GM19395 (cell line): ENCODE measurements at regions not wholly inside any gene's neighbourhood (a gene's known extent, or its start where the extent isn't known, plus 50 kb on each side); places are given as distances from the start of the nearest gene placed in this dataset.
"Not testable (repeated sequence)": the region's sequence is repeated elsewhere in the genome, so short reads cannot be mapped to it uniquely, and the experiment has no call there.

Source experiments
- ATAC-seq: cut with Tn5 transposase; IDR thresholded peaks from one replicate; pipeline ENCODE4 v1.9.1; 2021; ENCODE audit warnings: mild to moderate bottlenecking, moderate library complexity; ENCODE audit not compliant: unreplicated experiment

DNA sequence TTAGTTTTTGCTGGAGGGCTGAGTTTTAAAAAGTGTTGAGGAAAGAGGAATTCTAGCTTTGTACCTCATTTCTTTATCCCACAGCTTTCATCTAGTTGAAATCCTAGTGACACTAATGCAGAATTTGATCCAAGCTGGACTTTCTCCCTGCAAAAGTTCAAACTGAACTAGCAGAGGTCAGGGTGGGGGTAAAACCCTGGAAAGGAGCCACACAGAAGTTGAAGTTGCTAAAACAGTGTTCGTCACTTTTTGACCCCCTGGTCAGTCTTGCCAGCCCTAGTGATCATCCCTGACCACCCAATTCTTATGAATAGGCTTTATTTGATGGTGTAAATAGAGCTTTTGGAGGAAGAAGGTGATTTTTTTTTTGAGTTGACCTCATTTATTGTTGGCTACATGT, 390.4 kb downstream of the TMEM38B start:
- ATAC-seq: no peak

- ATAC-seq: no peak
Observed at GRCh38 chr9:106085479-106085878, 391.1 kb downstream of the TMEM38B start.

DNA sequence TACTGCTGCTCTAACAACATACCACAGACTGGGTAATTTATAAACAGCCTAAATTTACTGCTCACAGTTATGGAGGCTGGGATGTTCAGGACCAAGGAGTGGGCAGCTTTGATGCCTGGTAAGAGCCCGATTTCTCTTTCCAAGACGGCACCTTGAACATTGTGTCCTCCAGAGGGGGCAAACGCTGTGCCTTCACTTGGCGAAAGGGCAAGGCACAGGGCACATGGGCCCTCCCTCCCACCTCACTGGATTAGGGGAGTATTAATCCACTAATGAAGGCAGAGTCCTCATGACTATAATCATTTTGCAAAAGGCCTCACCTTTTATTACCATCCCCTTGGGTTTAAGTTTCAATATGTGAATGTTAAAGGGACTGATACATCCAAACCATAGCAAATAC, 397.7 kb downstream of the TMEM38B start:
- ATAC-seq: no peak

DNA sequence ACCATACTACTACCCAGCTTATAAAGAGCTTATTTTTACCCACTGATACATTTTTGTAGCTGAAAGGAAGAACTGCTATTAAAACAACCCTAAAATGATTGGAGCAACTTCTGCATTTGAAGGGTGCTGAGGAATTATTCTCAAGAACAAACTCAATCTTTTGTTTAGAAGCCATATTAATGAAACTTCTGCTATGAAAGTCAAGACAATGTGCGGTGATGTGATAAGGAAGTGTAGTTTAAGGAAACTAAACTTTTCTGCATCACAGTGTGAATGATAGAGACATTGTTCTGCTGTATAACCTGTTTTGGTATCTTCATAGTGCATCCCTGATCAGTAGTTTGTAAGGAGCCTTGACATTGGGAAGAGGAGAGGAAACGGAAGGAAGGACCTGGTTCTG, 408.5 kb downstream of the TMEM38B start:
- ATAC-seq: no peak

DNA sequence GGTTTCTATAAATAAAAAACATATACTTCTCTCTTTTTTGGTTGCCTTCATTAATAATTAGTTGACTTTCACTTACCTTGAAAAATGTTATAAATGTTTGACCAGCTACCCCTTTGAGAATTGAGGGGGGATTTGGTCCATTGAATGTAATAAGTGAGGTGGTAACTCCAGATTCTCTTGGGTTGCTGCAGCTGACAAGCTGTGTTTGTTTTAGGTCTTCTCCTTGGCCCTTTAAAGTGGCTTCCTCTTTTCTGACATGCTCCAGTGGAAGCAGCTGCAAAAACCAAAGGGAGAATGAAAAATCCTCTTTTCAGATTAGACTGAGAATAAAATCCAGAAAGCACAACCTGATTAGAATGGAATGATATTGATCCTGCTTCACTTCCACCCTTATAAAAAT, 410.5 kb downstream of the TMEM38B start:
- ATAC-seq: no peak

- no peak for ATAC-seq
Observed at GRCh38 chr9:106106396-106106795, 412.1 kb downstream of the TMEM38B start.

DNA sequence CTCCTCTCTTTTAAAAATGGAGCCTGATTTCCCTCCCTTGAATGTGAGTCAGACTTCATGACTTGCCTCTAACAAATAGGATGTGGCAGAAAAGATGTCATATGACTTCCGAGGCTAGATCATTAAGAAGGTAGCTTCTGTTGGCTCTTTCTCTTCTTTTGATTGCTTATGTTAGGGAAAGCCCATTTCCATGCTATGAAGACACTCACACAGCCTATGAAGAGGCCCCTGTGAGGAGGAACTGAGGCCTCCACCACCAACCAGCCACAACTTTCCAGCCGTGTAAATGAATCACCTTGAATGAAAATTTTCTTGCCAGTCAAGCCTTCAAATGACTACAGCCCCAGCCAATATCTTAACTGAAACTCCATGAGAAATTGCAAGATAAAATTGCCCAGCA, 413.4 kb downstream of the TMEM38B start:
- no peak for ATAC-seq

DNA sequence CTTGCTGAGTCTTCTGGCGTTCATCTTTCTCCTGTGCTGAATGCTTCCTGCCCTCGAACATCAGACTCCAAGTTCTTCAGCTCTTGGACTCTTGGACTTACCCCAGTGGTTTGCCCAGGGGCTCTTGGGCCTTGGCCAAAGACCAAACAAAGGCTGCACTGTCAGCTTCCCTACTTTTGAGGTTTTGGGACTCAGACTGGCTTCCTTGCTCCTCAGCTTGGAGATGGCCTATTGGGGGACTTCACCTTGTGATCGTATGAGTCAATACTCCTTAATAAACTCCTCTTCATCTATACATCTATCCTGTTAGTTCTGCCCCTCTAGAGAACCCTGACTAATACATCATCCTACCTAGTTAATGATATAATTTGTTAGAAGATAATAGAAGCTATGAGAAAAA, 415.4 kb downstream of the TMEM38B start:
- ATAC-seq: not testable (repeated sequence)

DNA sequence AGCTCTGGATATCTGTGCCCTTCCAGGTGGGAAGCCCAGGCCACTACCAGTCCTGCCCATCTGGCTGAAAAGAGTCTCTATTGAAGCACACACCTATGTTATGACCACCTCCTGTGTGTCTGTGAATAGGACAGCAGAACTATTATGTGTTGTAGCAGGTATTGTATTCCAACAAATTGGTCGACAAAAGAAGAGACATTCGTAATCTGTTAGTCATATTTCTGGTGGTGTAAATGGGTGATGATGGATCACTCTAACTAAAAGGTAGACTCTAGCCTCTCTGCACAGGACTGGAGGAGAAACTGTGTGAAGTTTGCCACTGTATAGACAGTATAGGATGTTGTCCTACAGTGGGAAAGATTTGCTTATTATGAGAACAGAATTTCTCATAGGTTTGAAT, 416.1 kb downstream of the TMEM38B start:
- ATAC-seq: no peak

DNA sequence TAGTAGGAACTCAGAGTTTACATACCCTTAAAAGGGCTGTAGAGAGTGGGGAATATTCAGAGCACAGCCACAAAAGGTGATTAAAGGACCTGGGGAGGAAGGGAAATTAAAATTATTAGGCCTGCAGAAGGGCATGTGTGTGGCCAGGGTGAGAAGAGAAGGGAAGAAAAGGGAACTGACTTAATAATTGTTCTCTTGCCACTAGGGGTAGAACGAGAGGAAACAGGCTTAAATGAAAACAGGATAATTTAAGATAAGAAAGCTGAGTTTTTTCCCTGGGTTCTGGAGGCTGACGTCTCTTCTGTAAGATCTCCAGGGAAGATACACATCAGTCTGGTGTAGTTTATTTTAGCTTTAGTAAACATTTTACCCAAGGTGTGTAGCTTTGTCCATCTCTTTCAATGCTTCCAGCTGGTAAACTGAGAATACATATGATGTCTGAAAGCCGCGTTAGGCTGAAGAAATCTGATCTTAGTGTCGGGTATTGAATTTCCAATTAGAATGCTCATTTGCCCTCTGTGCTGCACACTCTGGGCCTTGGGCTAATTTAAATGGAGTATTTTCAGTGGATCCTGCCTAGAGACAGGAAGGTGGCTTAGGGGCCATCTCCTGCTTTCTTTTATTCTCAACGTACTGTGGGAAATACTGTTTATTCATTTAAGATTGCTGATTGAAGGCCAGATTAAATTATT, 416.8 kb downstream of the TMEM38B start:
- no peak for ATAC-seq

DNA sequence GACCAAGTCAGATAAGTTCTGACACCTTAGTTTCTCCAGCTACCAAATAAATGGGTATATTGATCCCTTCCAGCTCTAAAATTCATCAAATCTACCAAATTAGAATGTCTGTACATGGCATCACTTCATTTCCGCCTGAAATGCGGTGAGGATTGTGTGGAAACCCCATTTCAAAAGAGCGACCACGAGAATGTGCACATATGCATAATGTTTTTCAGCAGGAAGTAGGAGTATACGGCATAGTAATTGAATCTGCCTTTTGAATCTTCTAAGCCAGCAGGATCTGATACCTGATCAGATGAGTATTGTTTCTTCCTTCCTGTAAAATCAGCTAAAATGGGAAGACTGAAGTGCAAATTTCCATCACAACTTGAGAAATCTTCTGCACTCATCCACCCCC, 418.6 kb downstream of the TMEM38B start:
- no peak for ATAC-seq

DNA sequence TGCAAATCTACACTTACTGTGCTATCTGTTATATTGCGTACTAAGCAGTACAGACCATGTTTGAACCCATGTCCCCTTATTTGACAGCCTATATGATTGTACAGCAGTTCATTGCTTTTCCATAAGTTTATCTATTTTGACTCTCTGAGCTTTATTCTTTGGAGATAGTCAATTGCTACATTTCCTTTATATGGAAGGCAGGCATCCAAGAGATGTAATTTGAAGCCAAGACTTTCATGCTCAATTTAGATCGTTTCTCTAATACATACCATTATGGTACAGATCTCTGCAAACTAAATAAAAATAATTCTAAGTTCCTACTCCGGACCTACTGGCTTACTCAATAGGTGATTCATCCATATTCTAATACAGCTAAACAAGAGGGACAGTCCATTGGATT, 424.8 kb downstream of the TMEM38B start:
- ATAC-seq: no peak

DNA sequence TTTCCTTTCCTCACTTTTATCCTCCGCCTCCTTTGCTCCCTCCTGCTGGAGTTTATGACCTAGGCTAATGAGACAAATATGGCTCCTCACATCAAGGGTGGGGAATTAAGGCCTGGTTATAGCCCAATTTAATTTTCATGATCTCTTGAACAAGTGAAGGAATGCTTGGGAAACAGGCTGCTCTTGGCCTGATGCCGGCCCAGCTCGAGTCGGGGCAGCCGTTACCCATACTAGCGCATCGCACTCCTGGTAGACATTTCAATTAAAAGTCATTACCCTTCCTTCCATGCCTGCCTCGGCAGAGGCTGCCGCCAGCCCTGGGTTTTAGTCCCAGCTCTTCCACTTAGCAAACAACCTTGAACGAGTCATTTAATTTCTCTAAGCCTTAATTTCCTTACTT, 425.7 kb downstream of the TMEM38B start:
- ATAC-seq: no peak

DNA sequence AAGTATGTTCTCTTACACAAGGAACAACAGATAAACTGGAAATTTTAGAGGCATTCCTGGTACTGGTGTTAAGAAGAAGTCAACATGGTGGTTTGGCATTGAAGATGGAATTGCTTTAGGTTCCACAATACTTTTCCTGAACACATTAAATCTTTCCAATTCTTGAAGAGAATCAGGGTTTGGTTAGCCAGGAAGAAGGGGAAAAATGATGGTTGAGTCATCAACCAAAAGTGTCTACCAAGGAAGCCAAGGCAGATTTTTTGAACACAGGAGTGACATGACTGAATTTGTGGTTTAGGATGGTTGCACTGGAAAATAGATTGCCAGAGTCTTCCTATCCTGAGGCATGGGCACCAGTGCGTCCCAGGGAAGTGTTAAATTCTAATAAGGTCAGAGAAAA, 433.4 kb downstream of the TMEM38B start:
- ATAC-seq: no peak

DNA sequence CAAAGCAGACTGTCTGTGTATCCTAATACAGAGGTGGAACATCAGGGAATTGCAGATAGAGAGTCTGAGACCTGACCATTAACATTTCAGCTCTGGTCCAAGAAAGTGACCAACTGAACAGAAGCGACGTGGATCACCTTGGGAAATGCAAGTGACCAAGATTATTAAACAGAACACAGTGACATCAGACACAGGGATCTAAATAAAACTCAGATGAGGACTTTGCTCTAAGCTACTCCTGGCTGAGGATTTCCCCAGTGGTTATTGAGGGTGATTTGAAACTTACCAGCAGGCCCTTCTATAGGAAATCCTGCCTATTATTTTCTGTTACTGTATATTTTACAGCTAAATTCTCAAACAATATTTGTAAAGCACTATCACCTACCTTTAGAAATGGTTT, 436.0 kb downstream of the TMEM38B start:
- no peak for ATAC-seq

DNA sequence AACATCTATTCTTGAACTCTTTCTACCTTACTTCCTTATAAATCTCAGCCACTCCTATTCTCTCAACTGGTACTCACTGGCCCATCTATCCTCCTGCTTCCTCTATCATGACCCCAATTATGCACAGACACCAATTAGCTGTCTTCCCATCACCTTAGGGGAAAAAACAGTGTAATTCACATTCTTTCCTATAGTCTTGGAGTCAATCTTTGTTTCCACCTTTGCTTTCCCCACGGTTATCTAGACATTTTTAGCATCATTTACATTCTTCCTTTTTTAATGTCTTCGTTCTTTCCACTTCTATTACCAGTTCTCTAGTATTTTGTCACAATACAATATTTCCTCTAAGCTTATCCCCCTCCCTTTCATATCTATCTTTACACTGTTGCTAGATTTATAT, 449.4 kb downstream of the TMEM38B start:
- ATAC-seq: no peak

- no peak for ATAC-seq
Observed at GRCh38 chr9:106146066-106146840, 451.9 kb downstream of the TMEM38B start.

GRCh38 chr9:106146886-106147285, 452.5 kb downstream of the TMEM38B start:
- ATAC-seq: no peak

DNA sequence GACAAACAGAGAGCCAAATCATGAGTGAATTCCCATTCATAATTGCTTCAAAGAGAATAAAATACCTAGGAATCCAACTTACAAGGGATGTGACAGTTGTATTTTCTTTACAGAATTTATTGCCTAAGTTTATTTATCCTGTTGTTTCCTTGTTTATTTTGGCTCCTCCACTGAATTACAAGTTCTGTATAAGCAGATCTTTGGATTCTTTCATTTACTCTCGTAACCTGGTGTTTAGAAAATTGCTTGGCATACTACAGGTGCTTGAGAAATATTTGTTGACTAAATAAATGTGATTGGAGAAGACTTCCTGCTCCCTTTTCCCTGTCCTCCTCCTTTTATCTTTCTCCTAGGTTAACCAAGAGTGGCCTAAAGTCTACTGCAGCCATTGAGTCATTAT, 455.6 kb downstream of the TMEM38B start:
- no peak for ATAC-seq

DNA sequence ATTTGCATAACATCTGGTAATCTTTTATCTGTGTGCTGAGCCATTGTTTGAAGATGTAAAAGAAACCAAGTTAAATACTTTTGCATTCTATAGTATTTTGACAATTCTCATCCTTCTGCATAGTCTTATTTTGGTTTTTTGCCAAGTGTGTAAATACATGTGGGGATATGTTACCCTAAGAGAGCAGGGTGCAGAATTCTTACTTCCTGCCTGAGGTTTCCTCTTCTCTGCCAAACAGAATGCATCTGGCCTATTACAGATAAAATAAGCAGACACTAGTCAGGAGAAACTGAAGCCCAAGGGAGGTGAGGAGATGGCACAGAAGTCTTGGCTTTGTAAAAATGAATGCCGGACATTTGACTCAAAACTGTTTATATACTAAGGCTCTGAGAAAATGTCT, 462.1 kb downstream of the TMEM38B start:
- no peak for ATAC-seq

DNA sequence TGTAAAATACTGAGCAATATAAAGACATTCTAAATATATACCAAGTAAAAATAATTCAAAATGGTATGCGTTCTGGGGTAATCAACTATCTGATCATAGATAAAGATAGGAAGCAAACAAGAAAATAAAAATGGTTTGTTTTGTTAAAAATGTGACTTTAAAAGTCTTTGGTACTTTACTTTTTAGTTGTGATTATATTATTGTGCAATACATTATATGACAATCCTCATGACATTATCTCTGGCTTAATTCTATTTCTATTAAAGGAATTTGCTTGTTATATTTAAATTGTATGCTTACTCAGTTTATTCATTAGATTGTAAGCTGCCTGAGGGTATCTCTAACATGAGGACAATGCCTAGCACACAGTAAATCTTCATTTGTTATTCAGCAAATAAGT, 477.9 kb downstream of the TMEM38B start:
- ATAC-seq: no peak

GRCh38 chr9:106174346-106174745, 480.0 kb downstream of the TMEM38B start:
- no peak for ATAC-seq

GRCh38 chr9:106177216-106177615, 482.9 kb downstream of the TMEM38B start:
- no peak for ATAC-seq
